Mesothelial cell of epicardium (in vitro differentiated cells): ENCODE measurements at regions not wholly inside any gene's neighbourhood (a gene's known extent, or its start where the extent isn't known, plus 50 kb on each side); places are given as distances from the start of the nearest gene placed in this dataset.
"Not testable (repeated sequence)": the region's sequence is repeated elsewhere in the genome, so short reads cannot be mapped to it uniquely, and the experiment has no call there.

Source experiments
- DNase-seq, 2 experiments: peaks; one replicate each; pipeline ENCODE4 v3.0.0; 2021; ENCODE audit warnings: low spot score in 2 of 2; ENCODE audit not compliant: unreplicated experiment in 2 of 2
- H3K27ac Mint-ChIP-seq: 2 replicates; pipeline ENCODE4 v1.8.0; 2021; ENCODE audit warnings: mixed read lengths
- H3K27me3 Mint-ChIP-seq: 2 replicates; pipeline ENCODE4 v1.8.0; 2021; ENCODE audit warnings: low read depth, mixed read lengths
- H3K36me3 Mint-ChIP-seq: 2 replicates; pipeline ENCODE4 v1.8.0; 2021; ENCODE audit warnings: mixed read lengths
- H3K4me1 Mint-ChIP-seq: 2 replicates; pipeline ENCODE4 v1.8.0; 2021; ENCODE audit warnings: mixed read lengths
- H3K4me3 Mint-ChIP-seq: 2 replicates; pipeline ENCODE4 v1.8.0; 2021; ENCODE audit warnings: mild to moderate bottlenecking, moderate library complexity, mixed read lengths
- H3K9me3 Mint-ChIP-seq: 2 replicates; pipeline ENCODE4 v1.8.0; 2021; ENCODE audit warnings: mixed read lengths
- TF ChIP-seq, protein P1 (sequence below): fragments of 200-600 bp; sonication (generic); IDR thresholded peaks from one replicate; pipeline ENCODE4 v1.5.0; 2021; ENCODE audit warnings: antibody characterized with exemption; ENCODE audit not compliant: unreplicated experiment

DNA sequence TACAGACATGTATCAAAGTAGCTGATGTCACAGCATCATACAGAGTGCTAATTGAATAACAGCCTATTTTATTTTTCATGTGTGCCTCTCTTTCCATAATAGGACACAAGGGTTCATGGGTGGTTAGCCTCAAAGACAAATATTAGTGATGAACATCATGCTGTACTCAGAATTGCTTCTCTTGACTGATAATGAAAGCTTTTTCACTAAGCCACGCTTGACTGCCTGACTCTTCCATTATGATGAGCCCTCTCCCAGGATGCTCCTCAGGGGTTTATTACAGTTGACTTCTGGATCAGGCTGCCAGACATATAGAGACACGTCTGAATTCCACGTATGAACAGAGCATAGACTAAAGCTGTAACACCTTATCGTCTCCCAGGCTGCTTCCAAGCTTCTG is 2757.5 kb downstream of the PCDH7 start:
- no peak overlapping the region for H3K27ac Mint-ChIP-seq
- TF ChIP-seq, protein P1, sequence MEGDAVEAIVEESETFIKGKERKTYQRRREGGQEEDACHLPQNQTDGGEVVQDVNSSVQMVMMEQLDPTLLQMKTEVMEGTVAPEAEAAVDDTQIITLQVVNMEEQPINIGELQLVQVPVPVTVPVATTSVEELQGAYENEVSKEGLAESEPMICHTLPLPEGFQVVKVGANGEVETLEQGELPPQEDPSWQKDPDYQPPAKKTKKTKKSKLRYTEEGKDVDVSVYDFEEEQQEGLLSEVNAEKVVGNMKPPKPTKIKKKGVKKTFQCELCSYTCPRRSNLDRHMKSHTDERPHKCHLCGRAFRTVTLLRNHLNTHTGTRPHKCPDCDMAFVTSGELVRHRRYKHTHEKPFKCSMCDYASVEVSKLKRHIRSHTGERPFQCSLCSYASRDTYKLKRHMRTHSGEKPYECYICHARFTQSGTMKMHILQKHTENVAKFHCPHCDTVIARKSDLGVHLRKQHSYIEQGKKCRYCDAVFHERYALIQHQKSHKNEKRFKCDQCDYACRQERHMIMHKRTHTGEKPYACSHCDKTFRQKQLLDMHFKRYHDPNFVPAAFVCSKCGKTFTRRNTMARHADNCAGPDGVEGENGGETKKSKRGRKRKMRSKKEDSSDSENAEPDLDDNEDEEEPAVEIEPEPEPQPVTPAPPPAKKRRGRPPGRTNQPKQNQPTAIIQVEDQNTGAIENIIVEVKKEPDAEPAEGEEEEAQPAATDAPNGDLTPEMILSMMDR, result no peak
- no peak overlapping the region for H3K4me3 Mint-ChIP-seq
- no peaks in the 10 kb centered on the region for H3K36me3 Mint-ChIP-seq
- no peaks in the 10 kb centered on the region for H3K4me1 Mint-ChIP-seq
- no peak for DNase-seq
- peaks cover 7% of the 10 kb centered on the region for H3K9me3 Mint-ChIP-seq
- no peaks in the 10 kb centered on the region for H3K27me3 Mint-ChIP-seq

DNA sequence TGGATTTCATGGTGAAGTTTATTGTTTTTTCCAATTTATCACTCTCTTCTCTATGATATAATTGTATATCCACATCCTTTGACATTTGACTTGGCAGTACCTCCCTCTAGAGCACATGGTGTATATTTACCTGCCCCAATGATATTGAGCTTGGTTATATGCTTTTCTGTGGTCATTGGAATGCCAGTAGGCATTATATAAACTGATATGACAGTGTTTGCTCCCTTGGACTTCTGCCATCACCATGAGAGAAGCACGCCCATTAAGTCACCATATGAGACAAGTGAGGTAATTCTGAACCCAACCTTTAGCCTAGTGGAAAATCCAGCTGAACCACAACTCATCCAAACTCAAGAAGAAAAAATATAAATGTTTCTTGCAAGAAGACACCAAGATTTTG is 2761.5 kb downstream of the ARAP2 start:
- Mint-ChIP-seq H3K27me3 (no peaks in the 10 kb centered on the region), H3K36me3 (no peaks in the 10 kb centered on the region), H3K9me3 (no peaks in the 10 kb centered on the region), H3K4me1 (peaks cover 17% of the 10 kb centered on the region), H3K27ac (no peak overlapping the region), H3K4me3 (no peak overlapping the region)
- TF ChIP-seq, protein P1, result no peak
- DNase-seq, result no peak

DNA sequence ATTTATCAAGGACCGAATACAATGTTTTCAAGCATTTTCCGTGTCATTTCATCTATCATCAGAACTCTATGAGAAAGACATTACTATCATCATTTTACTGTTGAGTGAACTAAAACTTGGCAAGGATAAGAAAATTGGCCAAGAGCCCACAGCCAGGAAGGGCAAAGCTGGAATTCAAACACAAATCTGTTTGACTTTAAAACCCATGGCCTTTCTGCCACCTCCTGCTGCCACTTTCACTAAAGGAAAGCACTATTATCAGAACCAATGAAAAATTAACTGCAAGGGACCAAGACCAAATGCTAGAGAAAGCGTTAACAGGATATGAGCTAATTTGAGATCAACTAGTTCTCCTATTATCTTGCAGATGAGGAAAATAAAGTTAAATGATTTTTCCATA is 2759.2 kb downstream of the ARAP2 start:
- Mint-ChIP-seq H3K4me1 (peaks cover 17% of the 10 kb centered on the region), H3K36me3 (no peaks in the 10 kb centered on the region), H3K27me3 (no peaks in the 10 kb centered on the region), H3K4me3 (no peak overlapping the region), H3K9me3 (no peaks in the 10 kb centered on the region), H3K27ac (peak overlapping the region; percentile 3)
- TF ChIP-seq, protein P1, result no peak
- no peak for DNase-seq

DNA sequence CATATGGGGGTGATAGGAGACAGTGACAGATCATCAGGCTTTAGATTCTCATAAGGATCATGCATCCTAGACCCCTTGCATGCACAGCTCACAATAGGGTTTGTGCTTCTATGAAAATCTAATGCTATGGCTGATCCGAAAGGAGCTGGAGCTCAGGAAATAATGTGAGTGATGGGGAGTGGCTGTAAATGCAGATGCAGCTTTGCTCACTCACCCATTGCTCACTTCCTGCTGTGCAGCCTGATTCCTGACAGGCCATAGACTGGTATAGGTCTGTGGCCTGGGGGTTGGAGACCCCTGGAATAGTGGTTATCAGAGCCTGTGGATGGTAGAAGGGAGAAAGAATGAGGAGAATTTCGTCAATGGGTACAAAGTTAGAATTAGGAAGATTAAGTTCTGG is 2751.1 kb downstream of the ARAP2 start:
- Mint-ChIP-seq H3K4me1 (no peaks in the 10 kb centered on the region), H3K9me3 (peaks cover 17% of the 10 kb centered on the region), H3K27ac (no peak overlapping the region), H3K27me3 (no peaks in the 10 kb centered on the region), H3K36me3 (no peaks in the 10 kb centered on the region), H3K4me3 (no peak overlapping the region)
- no peak for DNase-seq
- TF ChIP-seq, protein P1, result no peak

DNA sequence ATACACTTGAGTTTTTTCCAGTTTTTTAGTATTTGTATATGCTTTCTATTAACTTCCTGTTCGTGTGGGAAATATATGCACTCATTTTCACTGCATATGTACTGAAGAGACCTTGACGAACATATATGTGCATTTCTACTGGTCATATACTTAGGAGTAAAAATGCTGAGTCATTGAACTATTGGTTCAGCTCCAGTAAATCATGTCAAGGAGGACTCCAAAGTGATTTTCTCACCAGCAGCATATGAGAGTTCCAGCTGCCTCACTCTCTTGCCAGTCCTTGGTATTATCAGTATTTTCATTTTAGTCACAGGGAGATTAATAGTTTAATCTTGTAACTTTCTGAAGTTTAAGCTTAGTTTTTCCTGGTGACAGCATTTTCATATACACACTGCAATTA is 2750.2 kb downstream of the ARAP2 start:
- H3K4me1 Mint-ChIP-seq, result no peaks in the 10 kb centered on the region
- no peak for DNase-seq
- H3K4me3 Mint-ChIP-seq, result no peak overlapping the region
- no peaks in the 10 kb centered on the region for H3K36me3 Mint-ChIP-seq
- H3K27me3 Mint-ChIP-seq, result no peaks in the 10 kb centered on the region
- H3K27ac Mint-ChIP-seq, result no peak overlapping the region
- H3K9me3 Mint-ChIP-seq, result peaks cover 23% of the 10 kb centered on the region
- TF ChIP-seq, protein P1, result no peak

DNA sequence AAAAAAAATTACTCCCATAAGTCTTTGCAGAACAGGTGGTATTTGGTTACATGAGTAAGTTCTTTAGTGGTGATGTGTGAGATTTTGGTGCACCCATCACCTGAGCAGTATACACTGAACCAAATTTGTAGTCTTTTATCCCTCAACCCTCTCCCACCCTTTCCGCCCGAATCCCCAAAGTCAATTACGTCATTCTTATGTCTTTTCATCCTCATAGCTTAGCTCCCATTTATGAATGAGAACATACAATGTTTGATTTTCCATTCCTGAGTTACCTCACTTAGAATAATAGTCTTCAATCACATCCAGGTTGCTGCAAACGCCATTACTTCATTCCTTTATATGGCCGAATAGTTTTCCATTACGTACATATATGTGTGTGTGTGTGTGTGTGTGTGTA is 2742.7 kb downstream of the ARAP2 start:
- not testable (repeated sequence) for H3K27me3 Mint-ChIP-seq, H3K27ac Mint-ChIP-seq, DNase-seq, H3K4me3 Mint-ChIP-seq, H3K4me1 Mint-ChIP-seq
- H3K9me3 Mint-ChIP-seq, result peaks cover 60% of the 10 kb centered on the region
- peaks cover 12% of the 10 kb centered on the region for H3K36me3 Mint-ChIP-seq
